Inferior parietal cortex (tissue), 1 donor: ENCODE measurements at regions not wholly inside any gene's neighbourhood (a gene's known extent, or its start where the extent isn't known, plus 50 kb on each side); places are given as distances from the start of the nearest gene placed in this dataset.
"Not testable (repeated sequence)": the region's sequence is repeated elsewhere in the genome, so short reads cannot be mapped to it uniquely, and the experiment has no call there.

Experiments
- DNase-seq: peaks from one replicate; pipeline ENCODE4 v3.0.0-alpha.2; 2016; ENCODE audit errors: extremely low spot score

- DNase-seq: no peak
These were observed 386.2 kb downstream of the IRS2 start for GRCh38 chr13:109400209-109400608.

DNA sequence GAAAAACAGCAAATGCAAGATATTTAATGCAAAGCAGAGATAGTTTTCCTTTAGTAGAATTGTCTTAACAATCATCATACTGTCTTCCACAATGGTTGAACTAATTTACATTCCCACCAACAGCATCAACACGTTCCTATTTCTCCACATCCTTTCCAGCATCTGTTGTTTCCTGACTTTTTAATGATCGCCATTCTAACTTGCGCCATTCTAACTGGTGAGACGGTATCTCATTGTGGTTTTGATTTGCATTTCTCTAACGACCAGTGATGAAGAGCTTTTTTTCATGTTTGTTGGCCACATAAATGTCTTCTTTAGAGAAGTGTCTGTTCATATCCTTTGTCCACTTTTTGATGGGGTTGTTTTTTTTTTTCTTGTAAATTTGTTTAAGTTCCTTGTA is 388.3 kb downstream of the IRS2 start:
- DNase-seq: not testable (repeated sequence)

DNA sequence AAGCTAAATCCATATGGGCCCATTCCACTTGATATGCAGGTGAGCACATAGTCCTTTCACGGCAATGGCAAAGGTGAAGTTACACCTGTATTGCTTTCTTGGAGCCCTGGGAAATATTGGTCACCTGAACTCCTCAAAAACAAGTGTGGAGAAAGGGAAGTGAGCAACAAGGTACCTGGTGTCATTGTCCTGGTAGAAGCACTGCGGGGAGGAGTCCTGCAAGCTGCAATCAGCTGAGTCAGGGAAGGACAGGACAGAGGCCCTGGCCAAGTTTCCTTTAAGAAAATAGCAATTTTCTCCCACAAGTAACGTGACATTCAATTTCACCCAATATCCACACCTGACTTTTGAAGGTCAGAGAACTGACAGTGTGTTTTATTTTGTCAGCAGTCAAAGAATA is 389.1 kb downstream of the IRS2 start:
- no peak for DNase-seq

GRCh38 chr13:109396266-109396665 is 390.1 kb downstream of the IRS2 start:
- DNase-seq: no peak

DNA sequence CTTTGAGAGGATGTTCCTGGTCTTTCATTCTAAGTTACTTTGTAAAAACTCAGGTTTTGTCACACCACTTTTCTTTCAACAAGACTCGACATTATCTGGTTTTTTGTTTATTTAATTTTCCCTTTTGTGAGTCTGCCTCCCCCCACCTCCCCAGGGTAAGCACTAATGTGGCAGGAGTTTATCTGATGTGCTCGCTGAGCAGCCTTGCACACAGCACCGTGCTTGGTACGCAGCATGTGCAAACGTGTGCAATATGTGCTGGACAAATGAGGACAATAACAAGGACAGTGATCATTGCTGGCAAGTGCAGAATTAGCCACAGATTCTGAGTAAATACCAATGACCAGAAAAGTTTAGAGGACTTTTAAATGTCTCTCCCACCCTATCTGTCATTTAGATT is 391.4 kb downstream of the IRS2 start:
- no peak for DNase-seq

- DNase-seq: no peak
These were observed 391.9 kb downstream of the IRS2 start for GRCh38 chr13:109394311-109394988.

DNA sequence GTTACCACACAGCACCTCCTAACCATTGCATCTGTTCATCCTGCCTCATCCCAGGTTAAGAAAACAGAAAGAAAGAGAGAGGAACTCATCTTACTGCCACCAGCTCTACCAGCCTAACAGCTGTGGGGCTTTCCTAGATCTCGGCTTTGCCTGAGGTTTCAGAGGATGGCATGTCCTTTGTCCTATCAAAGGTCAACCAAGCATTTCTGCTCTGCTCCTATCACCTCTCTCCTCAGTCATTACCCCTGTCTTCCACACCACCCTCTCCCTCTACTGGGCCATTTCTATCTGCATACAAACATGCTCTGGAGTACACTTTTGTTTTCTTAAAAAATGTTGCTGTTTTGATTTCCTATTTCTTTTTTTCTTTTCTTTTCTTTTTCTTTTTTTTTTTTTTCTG is 393.3 kb downstream of the IRS2 start:
- DNase-seq: no peak

GRCh38 chr13:109390391-109390790 is 396.0 kb downstream of the IRS2 start:
- no peak for DNase-seq

DNA sequence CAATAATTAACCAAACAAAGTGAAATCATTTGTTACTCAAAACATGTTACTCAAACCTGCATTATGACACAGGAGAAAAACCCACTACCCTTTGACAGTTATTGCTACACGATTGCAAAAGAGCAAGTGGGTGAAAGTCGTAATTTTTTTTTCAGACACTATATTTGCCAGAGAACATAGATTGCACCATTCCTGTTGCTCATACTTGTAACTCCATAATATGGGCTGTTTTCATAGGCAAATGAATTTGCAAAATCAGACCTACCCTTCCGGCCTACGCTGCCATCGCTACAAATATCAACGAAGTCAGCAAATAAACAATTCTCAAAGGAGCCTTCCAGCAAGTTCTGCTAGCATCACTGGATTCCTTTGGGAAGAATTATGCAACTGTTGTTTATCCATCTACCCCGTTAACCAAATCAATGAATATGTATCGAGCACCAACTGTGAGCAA is 396.5 kb downstream of the IRS2 start:
- DNase-seq: no peak

- no peak for DNase-seq
These were observed 396.9 kb downstream of the IRS2 start for GRCh38 chr13:109389456-109389855.

DNA sequence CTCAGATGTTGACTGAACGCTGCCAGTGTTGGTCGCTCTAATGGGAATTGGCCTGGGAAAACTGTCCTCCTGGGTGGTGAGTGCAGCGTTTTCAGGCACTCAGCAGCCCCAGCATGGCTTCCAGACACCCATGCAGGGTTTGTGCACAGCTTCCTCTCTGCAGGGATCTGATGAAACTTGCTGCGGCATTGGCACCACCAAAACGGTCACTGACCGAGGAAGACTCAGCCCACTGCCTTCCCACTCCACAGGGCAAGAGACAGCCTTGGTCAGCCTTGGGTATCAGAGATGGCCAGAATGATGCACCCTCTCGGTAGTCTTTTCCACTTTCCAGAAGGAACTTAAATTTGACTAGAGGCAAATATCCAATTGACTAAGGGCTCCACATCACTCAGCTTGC is 398.9 kb downstream of the IRS2 start:
- no peak for DNase-seq

DNA sequence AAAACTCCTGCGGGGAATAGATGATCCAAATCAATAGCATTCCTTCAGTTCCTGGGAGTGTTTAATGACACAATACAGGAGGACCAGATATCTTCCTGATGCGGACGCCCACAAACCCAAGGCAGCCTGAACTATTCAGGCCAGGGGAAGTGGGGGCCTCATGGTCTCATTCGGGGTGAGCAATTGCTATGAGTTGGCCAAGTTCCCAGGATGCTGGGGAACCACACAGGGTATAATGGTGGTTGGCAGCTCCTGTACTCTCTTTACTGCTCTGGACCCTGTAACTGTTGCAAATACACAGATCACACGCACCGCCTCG is 401.2 kb downstream of the IRS2 start:
- DNase-seq: no peak

DNA sequence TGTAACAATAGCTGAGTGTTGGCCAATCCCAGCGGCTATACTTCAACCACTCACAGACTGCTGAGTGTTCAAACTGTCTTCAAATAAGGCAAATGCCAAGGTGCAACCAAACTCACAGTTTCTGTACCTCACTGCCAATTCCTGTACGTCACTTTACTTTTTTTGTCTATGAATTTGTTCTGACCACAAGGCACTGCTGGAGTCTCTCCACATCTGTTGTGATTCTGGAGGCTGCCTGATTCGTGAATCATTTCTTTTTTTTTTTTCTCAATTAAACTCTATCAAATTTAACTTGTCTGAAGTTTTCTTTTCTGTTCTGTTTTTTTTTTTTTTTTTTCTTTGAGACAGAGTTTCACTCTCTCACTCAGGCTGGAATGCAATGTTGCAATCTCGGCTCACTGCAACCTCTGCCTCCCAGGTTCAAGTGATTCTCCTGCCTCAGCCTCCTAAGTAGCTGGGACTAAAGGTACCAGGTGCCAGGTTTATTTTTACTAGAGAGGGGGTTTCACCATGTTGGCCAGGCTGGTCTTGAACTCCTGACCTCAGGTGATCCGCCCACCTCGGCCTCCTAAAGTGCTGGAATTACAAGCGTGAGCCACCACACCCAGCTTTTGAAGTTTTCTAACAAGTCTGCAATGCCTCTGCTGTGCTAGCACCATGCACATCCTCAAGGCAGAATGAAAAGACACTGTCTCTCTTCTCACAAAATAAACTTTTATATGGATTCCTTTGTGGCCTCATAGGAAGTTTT is 401.7 kb downstream of the IRS2 start:
- no peak for DNase-seq

DNA sequence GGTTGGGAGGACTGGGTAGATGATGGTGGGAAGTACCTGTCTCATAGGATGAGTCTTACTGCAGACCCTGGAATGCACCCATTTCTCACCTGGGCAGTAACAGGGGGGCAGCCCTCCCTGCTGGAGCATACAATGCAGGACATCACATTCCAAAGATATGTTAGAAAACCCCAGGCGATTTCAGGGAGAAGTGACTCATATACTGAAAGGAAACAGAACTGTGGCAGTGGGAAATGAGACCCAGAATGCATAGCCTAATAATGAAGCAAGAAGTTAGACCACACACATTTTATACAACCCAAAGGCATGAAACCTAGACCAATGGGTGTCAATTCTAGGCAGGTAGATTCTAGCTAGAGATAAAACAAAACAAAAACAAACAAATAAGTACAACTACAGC is 402.7 kb downstream of the IRS2 start:
- no peak for DNase-seq

GRCh38 chr13:109381546-109382180 is 404.7 kb downstream of the IRS2 start:
- DNase-seq: no peak

- no peak for DNase-seq
These were observed 405.9 kb downstream of the IRS2 start for GRCh38 chr13:109380457-109380856.

DNA sequence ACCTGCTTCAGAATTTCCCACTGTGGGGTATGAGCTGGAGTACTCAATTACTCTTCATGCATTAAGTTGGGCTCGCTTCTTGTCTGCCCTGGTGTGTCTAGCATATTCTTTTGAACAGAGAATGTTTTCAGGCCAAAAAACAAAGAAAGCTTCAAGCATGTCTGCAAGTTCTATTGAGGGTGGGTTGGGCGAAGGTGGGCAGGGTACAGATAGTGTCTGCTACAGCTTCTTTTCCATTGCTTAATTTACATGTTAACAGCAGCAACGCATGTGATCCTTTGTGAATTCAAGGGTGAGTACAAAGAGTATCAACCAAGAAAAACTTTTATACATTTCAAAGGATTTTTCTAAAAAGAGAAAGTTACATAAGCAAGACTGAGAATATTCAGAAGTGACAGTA is 406.5 kb downstream of the IRS2 start:
- no peak for DNase-seq

DNA sequence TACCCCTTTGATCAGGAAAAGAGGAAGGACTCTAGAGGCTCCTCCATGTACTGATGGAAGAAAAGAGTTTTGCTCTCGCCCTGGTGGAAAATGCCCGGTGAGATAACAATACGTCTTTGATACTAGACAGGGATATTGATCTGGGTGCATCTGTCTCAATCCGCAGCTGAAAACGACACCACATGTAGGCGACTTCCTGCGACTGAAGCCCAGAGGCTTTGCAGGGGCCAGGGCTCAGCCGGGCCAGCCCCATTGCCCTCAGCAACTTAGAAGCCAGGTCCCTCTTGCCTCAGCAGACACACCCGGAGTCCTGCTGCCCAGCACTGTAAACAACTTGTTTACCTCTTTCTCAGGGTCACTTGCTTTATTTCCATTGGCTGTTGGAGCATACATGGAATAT is 409.4 kb downstream of the IRS2 start:
- DNase-seq: no peak

GRCh38 chr13:109374609-109375200 is 411.7 kb downstream of the IRS2 start:
- no peak for DNase-seq

DNA sequence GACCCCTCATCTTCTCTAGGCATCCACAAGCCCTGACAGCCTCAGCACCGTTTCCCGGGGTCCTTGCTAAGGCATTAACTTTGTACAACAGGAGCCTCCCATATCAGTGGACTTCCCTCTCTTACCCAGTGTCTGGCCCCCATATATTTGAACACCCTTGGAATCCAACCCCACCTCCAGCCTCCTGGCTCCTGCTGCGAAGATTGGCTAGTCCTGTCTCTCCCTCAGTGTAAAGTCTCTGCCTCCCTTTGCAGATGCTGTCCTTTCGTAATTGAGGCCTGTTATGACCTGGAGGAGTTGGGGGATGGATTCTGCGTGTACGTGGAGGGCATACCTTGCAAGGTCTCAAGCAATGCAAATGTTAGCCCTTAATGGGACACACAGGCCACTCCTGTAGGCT is 413.7 kb downstream of the IRS2 start:
- no peak for DNase-seq

DNA sequence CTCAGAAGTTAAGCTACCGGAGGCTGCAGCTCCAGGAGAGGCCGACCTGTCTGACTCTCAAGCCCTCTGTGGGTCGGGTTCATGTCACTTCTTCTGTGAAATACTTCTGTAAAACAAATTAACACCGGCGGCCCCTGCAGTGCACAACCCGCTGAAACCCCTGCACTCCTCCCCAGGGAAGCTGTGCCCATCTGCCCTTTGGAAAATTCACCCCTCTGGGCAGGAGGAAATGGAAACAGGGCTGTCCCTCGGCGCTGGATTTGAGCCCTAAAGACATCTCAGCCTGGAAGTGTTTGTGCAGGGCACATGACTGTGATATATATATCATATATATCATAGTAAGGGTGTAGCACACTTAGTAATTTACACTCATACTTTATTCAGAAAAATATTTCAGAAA is 415.3 kb downstream of the IRS2 start:
- no peak for DNase-seq

DNA sequence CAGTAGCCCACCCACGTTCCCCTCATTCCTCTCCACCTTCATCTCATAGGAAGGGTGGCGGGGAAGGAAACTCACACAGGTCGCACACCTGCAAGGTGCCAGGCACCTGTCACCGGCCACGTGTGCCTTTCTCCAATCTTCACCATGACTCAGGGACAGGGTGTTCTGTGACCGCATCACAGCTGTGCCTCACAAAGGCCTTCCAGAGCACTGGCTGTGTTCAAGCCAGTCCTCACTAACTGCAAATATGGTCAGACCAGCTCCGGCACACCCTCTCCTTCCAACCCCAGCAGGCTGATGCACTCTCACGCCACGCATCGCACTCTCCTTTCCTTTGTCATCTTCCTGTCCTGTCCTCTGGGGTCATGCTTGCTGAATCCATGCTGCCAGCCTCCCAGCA is 415.9 kb downstream of the IRS2 start:
- no peak for DNase-seq
